NCI-H1436 treated with DMSO at 0.1 percent for 48 hours (cell line): ENCODE measurements at regions not wholly inside any gene's neighbourhood (a gene's known extent, or its start where the extent isn't known, plus 50 kb on each side); places are given as distances from the start of the nearest gene placed in this dataset.
A peak's percentile ranks its signal among the peaks of the same experiment; 100 is the strongest.

Experiments used
- DNase-seq: peaks from one replicate; lab custom pipeline; 2025; lab: John Stamatoyannopoulos, UW

DNA sequence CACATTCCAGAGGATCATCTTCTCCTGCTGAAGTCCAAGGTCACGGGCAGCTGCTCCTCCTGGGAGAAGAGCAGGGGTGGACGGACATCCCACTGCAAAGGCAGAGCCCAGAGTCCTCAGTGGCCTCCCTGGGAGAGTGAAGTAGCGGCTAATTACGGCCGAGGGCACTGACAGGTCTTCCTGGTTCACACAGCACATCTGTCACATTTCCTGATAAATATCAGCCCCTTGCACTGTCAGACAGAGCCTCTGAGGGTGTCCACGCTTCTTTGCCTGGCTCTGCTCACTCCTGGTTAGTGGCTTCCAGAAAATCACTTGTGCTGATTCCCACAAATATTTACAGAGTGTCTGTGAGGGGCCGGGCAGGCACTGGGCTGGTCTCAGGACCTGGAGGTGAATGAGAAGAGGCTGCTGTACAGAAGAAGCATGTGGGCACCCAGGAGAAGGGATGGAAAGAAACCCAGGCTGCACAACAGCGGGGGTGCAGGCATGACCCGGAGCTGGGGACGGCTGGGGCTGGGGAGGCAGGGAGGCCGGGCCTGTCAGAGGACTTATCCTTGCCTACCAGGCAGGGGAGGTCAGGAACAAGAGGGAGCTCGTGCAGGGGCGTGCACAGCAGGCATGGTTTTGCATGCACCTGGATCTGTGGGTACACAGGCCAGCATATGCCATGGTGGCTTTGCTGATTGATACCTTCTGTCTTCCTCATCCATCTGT, 258.2 kb upstream of the TNRC6C start:
- no peak for DNase-seq

DNA sequence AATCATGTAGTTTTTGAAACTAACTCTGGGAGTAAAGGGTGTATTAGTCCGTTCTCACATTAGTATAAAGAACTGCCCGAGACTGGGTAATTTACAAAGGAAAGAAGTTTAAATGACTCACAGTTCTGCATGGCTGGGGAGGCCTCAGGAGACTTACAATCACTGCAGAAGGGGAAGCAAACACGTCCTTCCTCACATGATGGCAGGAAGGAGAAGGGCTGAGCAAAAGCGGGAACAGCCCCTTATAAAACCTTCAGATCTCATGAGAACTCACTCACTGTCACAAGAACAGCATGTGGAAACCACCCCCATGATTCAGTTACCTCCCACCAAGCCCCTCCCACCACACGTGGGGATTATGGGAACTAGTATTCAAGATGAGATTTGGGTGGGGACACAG, 256.5 kb upstream of the TNRC6C start:
- no peak for DNase-seq

DNA sequence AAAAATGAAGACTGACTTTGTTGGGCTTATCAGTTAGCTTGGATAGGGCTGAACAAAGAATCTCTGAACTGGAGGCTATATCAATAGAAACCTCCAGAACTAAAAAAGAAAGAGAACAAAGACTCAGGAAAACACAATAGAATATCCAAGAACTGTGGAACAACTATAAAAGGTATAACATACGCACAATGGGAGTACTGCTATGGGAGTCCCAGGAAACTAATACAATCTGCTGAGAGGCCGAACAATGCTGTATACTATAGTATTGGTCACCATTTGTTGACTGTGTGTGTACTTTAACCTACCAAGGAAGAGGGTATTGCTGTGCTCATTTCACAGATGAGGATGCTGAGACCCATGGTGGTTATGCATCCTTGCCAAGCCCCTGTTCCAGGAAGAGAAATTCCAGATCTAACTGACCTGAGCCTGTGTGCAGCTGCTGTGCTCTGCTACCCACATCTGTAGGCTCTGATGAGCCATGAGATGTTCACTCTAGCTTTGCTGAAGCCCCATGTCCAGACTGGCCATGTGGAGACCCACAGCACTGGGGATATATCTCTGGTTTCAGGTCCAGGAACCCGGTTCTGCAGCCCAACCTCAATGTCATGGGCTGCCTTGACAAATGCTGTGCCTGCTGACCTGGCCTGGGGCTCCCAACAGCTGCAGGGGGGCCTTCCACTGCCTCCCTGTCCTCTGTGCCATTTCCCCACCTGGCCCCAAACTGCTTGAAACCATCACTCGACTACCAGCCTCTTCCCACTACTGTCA, 254.3 kb upstream of the TNRC6C start:
- DNase-seq, result no peak

GRCh38 chr17:77706938-77707337, 251.6 kb upstream of the TNRC6C start:
- DNase-seq, result no peak

GRCh38 chr17:77707546-77707945, 251.0 kb upstream of the TNRC6C start:
- DNase-seq, result no peak

- DNase-seq, result no peak
Measured at GRCh38 chr17:77708049-77708448, 250.5 kb upstream of the TNRC6C start.

GRCh38 chr17:77708936-77709335, 249.6 kb upstream of the TNRC6C start:
- DNase-seq, result no peak

- DNase-seq, result no peak
Measured at GRCh38 chr17:77709594-77709993, 248.9 kb upstream of the TNRC6C start.

- no peak for DNase-seq
Measured at GRCh38 chr17:77712578-77712977, 245.9 kb upstream of the TNRC6C start.

DNA sequence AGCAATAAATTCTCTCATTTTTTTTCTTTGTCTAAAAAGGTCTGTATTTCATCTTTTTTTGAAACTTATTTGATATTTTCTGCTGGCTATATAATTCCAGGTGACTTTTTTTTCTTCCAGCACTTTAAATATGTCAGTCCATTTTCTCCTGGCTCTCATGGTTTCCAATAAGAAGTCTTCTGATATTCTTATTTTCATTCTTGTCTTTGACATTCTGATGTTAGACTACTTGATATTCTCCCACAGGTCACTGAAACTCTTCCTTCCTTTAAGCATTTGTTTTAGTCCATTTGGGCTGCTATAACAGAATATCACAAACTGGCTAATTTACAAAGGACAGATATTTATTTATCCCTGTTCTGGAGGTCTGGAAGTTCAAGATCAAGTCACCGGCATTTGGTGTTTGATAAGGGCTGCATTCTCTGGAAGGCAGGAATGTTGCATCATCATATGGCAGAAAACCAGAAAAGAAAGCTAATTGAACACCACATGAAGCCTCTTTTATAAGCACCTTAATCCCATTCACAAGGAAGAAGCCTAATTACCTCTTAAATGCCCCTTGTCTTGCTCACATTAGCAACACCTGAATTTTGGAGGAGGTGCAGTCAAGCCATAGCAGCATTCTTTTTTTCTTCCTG, 242.1 kb upstream of the TNRC6C start:
- no peak for DNase-seq

- no peak for DNase-seq
Measured at GRCh38 chr17:77717941-77718668, 240.4 kb upstream of the TNRC6C start.

DNA sequence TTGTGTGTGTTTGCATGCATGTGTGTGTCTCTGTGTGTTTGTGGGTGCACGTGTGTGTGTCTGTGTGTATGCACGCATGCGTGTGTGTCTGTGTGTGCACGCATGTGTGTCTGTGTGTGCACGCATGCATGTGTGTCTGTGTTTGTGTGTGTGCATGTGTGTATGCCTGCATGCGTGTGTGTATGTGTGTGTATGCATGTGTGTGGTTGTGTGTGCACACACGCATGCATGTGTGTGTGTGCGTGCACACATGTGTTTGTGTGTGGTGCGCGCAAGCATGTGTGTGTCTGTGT, 239.9 kb upstream of the TNRC6C start:
- DNase-seq, result no peak

- no peak for DNase-seq
Measured at GRCh38 chr17:77719806-77720205, 238.7 kb upstream of the TNRC6C start.

GRCh38 chr17:77720946-77721845, 237.3 kb upstream of the TNRC6C start:
- DNase-seq, result no peak

DNA sequence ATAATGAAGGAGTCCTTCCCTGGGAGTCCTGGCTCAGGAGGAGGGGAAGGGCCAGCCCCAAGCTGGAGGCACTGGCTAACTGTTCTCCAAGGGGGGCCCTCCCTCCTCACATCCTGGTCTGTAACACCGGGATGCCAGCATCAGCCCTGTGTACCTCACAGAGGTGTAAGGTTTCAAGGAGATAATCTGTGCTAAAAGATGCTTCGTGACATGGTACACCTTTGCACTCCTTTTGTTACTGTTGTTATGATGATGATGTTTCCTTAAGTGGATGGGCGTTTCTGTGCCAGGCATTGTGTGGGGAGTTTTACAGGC, 236.7 kb upstream of the TNRC6C start:
- peak; percentile 7 for DNase-seq

- DNase-seq, result no peak
Measured at GRCh38 chr17:77722366-77722765, 236.1 kb upstream of the TNRC6C start.

GRCh38 chr17:77723071-77723908, 235.2 kb upstream of the TNRC6C start:
- no peak for DNase-seq

GRCh38 chr17:77723909-77724875, 234.3 kb upstream of the TNRC6C start:
- DNase-seq, result no peak

GRCh38 chr17:77724876-77725615, 233.5 kb upstream of the TNRC6C start:
- no peak for DNase-seq
